ENCODE measurements at regions not wholly inside any gene's neighbourhood (a gene's known extent, or its start where the extent isn't known, plus 50 kb on each side); places are given as distances from the start of the nearest gene placed in this dataset.

GRCh38 chr1:219746141-219746540 lies 133.2 kb upstream of the ZC3H11B start:
- no peak for TF ChIP-seq CTCF (conservative IDR thresholded peaks at IDR 0.05; ENCODE audit: low read length)
- DNase-seq (ENCODE audit: low read depth): no peak
- H3K4me3 ChIP-seq (ENCODE audit: low read length): no peak overlapping the region

GRCh38 chr1:219744652-219745469 lies 132.0 kb upstream of the ZC3H11B start:
- no peak overlapping the region for H3K4me3 ChIP-seq (ENCODE audit: low read length)
- TF ChIP-seq CTCF (conservative IDR thresholded peaks at IDR 0.05; ENCODE audit: low read length): no peak
- no peak for DNase-seq (ENCODE audit: low read depth)

DNA sequence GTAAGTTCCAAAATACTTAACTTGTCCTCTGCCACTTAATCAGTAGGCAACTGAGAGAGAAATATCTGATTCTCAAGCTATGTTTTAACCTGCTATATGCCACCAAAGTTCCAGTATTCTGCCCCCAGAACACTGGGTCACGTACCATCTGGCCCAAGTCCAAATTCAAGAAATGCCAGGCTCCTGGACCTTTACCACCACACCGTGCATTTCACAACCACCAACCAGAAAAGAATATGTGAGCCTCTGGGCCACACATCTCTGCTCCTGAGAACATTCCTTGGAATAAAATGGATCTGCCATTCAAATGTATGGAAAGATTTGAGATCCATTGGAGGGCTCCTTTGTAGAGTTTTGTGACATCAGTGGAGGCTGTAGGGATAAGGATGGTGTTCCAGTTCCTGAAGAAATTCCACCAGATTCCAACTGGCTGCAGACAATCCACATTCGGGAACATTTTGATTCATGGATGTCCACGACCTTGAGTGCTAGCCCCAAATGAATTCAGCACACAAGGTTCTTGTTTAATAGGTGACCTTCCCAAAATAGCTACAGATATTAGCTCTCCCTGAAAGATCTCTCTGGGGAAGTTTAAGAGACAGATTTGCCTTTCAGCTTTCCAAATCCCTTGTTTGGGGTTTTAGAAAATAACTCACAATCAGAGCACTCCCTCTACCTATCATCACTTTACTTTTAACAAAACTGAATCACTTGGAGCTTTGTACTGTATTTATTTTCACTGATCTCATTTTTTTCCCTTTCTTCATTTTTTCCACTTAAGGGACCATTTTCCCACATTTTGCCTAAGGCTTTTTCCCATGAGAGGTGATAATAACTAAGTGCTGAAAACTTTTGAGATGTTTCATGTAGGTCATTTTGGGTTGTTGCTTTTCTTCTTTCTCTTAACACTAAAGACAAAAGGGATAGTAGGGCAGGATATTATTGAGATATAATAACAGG lies 128.4 kb upstream of the ZC3H11B start:
- no peak overlapping the region for H3K4me3 ChIP-seq (ENCODE audit: low read length)
- TF ChIP-seq CTCF (conservative IDR thresholded peaks at IDR 0.05; ENCODE audit: low read length): no peak
- no peak for DNase-seq (ENCODE audit: low read depth)

DNA sequence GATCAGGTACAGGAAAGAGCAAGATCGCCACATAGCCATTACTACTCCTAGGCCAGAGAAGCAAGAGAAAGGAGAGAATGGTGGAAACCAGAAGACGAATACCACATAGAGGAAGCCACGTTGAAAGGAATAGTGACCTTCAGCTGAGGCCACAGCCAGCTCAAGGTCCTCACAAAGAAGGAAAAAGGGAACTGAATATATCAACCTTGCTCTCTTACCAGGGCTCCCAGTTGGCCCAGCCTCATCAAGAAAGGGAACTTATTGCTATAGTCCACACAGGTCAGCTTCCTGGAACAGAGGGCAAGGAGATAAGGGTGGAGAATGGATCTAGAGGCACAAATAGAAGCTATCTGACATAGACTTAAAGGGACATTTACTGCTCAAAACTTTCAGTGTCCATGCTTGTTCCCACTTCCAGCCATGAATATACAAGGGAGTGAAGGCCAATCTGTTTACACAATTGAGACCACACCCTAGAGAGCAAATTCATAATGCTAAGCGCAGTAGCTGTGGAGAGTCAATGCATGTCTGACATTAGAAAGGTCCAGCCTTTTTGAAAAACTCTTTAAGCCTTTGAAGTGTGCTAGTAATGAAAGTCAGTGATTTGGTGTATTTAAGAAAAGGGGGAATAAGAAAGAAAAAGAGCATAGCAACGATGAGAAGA lies 120.7 kb upstream of the ZC3H11B start:
- DNase-seq (ENCODE audit: low read depth): no peak
- no peak overlapping the region for H3K4me3 ChIP-seq (ENCODE audit: low read length)
- TF ChIP-seq CTCF (conservative IDR thresholded peaks at IDR 0.05; ENCODE audit: low read length): no peak

- H3K4me3 ChIP-seq (ENCODE audit: low read length): no peak overlapping the region
- no peak for DNase-seq (ENCODE audit: low read depth)
- no peak for TF ChIP-seq CTCF (conservative IDR thresholded peaks at IDR 0.05; ENCODE audit: low read length)
Observed at GRCh38 chr1:219732814-219733491, 120.0 kb upstream of the ZC3H11B start.

DNA sequence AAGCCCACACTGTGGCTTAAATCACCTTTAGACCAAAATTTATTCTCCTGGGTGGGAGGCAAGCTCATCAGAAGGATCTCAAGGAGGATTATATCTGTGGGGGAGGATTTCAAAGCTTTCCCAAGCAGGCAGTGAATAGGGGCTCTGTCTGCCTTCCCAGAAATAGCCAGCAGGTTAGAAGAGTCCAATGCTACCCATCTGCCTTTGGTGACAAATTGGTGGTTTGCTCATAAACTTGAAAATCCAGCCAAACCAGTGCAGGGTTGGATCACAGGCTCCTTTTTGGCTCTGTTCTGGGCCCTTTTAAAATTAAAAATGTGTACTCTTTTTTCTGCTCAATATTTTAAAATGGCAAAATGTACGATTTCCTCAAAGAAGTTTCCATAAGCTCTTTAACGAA lies 118.9 kb upstream of the ZC3H11B start:
- DNase-seq (ENCODE audit: low read depth): no peak
- no peak overlapping the region for H3K4me3 ChIP-seq (ENCODE audit: low read length)
- no peak for TF ChIP-seq CTCF (conservative IDR thresholded peaks at IDR 0.05; ENCODE audit: low read length)

Measured in AG10803 (cell line).